ENCODE measurements at regions not wholly inside any gene's neighbourhood (a gene's known extent, or its start where the extent isn't known, plus 50 kb on each side); places are given as distances from the start of the nearest gene placed in this dataset.

DNA sequence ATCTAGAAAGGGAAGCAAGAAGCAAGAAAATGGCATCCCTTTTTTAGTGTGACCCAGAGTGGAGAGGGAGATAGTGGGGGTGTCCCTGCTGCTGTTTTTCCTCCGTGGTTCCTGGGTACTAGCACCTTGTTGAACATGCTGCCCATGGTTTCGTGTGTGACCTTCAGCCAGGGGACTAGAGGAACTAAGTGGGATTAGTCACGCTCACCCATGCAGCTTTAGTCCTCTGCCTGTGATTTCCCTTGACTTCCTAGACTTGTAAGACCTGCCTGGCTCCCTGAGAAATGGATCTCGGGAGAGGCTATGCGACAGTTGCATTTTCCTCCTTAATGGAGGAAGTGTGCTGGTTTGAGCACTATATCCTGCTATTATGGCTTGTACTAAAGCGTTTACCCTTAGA is 471.4 kb downstream of the DCDC2C start:
- H2BK15ac ChIP-seq (ENCODE audit: low read length): no peak overlapping the region
- H2BK120ac ChIP-seq (ENCODE audit: low read depth, low read length): no peak overlapping the region
- H2AFZ ChIP-seq (ENCODE audit: low read length): no peak overlapping the region
- H4K91ac ChIP-seq (ENCODE audit: low read depth, low read length, poor library complexity): no peak overlapping the region
- no peak overlapping the region for H2AK5ac ChIP-seq (ENCODE audit: low read depth, low read length)
- H3K4me3 ChIP-seq (ENCODE audit: low read length in 2 of 2): no peak overlapping the region
- no peaks in the 10 kb centered on the region for H3K36me3 ChIP-seq (replicated peaks in 1 of 2; ENCODE audit: control insufficient read depth in 2 of 2, insufficient read depth in 2 of 2, low read length in 2 of 2)
- H2BK12ac ChIP-seq (ENCODE audit: low read length): no peak overlapping the region
- no peak overlapping the region for H3K4me2 ChIP-seq (ENCODE audit: insufficient read depth, low read length, poor library complexity, severe bottlenecking)
- no peak overlapping the region for H3K9ac ChIP-seq (ENCODE audit: low read depth, low read length, poor library complexity)
- H3K27ac ChIP-seq (replicated peaks; ENCODE audit: low read length): no peak overlapping the region
- WGBS, 2 donors (ENCODE audit: extremely low coverage in 2 of 2, insufficient read length in 2 of 2, insufficient replicate concordance in 1 of 2): no CpG with 5 or more reads among the region's 6 CpGs
- H2BK5ac ChIP-seq (ENCODE audit: low read length): no peak overlapping the region
- H4K8ac ChIP-seq (ENCODE audit: low read depth, low read length): no peak overlapping the region
- H3K18ac ChIP-seq (ENCODE audit: low read length): no peak overlapping the region
- no peak overlapping the region for H3K14ac ChIP-seq (ENCODE audit: low read length)
- no peak for DNase-seq (ENCODE audit: low spot score)
- H3K27me3 ChIP-seq (ENCODE audit: control insufficient read depth in 3 of 3, insufficient read depth in 3 of 3, low read depth in 1 of 3, low read length in 3 of 3): no peaks in the 10 kb centered on the region
- peaks cover 0 to 16% of the 10 kb centered on the region in 2 donors for H3K9me3 ChIP-seq (replicated peaks in 1 of 2; ENCODE audit: control insufficient read depth in 2 of 2, insufficient read depth in 1 of 2, low read depth in 1 of 2, low read length in 2 of 2)
- no peak overlapping the region for H3K4ac ChIP-seq (ENCODE audit: low read length)
- H3K23ac ChIP-seq (ENCODE audit: low read depth, low read length, poor library complexity): no peak overlapping the region
- no peaks in the 10 kb centered on the region for H3K79me1 ChIP-seq (ENCODE audit: low read depth, low read length)
- no peaks in the 10 kb centered on the region for H3K4me1 ChIP-seq (ENCODE audit: control insufficient read depth in 2 of 2, insufficient read depth in 1 of 2, low read depth in 1 of 2, low read length in 2 of 2)

DNA sequence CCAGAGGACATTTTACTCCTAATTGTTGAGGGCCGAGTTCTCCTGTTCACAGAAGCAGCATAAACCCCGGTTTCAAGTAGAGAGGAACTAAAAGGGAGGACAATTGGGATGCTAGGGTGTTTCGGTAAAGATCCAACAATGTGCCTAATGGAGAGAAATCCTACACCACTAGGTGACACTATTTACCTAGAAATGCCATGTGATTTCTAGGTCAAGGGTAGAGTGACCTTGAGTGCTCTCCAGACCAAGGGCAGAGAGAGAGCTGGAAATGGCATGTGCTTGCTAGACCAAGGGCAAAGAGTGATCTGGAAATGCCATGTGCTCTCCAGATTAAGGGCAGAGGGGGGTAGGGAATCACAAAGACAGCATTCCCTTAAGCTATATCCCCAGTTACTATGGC is 472.0 kb downstream of the DCDC2C start:
- Histone ChIP-seq H4K91ac (ENCODE audit: low read depth, low read length, poor library complexity) (no peak overlapping the region), H2AK5ac (ENCODE audit: low read depth, low read length) (no peak overlapping the region), H3K9me3 (replicated peaks in 1 of 2; ENCODE audit: control insufficient read depth in 2 of 2, insufficient read depth in 1 of 2, low read depth in 1 of 2, low read length in 2 of 2) (peaks cover 0 to 17% of the 10 kb centered on the region in 2 donors), H3K27ac (replicated peaks; ENCODE audit: low read length) (no peak overlapping the region), H2AFZ (ENCODE audit: low read length) (no peak overlapping the region), H3K4me2 (ENCODE audit: insufficient read depth, low read length, poor library complexity, severe bottlenecking) (no peak overlapping the region), H2BK5ac (ENCODE audit: low read length) (no peak overlapping the region), H3K9ac (ENCODE audit: low read depth, low read length, poor library complexity) (no peak overlapping the region), H2BK120ac (ENCODE audit: low read depth, low read length) (no peak overlapping the region), H2BK15ac (ENCODE audit: low read length) (no peak overlapping the region), H3K4ac (ENCODE audit: low read length) (no peak overlapping the region), H2BK12ac (ENCODE audit: low read length) (no peak overlapping the region), H3K14ac (ENCODE audit: low read length) (no peak overlapping the region), H3K4me3 (ENCODE audit: low read length in 2 of 2) (no peak overlapping the region), H3K18ac (ENCODE audit: low read length) (no peak overlapping the region), H3K4me1 (ENCODE audit: control insufficient read depth in 2 of 2, insufficient read depth in 1 of 2, low read depth in 1 of 2, low read length in 2 of 2) (no peaks in the 10 kb centered on the region), H3K79me1 (ENCODE audit: low read depth, low read length) (no peaks in the 10 kb centered on the region), H4K8ac (ENCODE audit: low read depth, low read length) (no peak overlapping the region), H3K36me3 (replicated peaks in 1 of 2; ENCODE audit: control insufficient read depth in 2 of 2, insufficient read depth in 2 of 2, low read length in 2 of 2) (no peaks in the 10 kb centered on the region), H3K23ac (ENCODE audit: low read depth, low read length, poor library complexity) (no peak overlapping the region), H3K27me3 (ENCODE audit: control insufficient read depth in 3 of 3, insufficient read depth in 3 of 3, low read depth in 1 of 3, low read length in 3 of 3) (no peaks in the 10 kb centered on the region)
- WGBS, 2 donors (ENCODE audit: extremely low coverage in 2 of 2, insufficient read length in 2 of 2, insufficient replicate concordance in 1 of 2): no CpG with 5 or more reads among the region's 3 CpGs
- DNase-seq (ENCODE audit: low spot score): no peak

DNA sequence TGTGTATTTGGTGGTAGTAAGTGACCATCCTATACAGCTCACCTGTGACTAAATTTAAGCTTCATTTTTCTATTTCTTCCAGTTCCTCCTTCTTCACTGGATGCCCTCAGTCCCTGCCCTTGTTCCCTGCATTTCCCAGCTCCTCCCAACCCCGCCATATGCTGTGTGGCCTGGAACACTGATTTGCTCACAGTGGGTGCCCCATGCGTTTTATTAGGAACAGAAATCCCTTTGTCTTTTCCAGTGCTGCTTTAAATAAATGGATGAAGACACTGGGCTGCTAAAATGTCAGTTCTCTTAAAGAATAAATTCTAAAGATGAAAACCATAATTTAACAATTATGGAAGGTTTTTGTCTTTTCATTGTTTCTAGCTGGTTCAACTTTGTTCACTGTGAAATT is 477.3 kb downstream of the DCDC2C start:
- H2BK5ac ChIP-seq (ENCODE audit: low read length): no peak overlapping the region

DNA sequence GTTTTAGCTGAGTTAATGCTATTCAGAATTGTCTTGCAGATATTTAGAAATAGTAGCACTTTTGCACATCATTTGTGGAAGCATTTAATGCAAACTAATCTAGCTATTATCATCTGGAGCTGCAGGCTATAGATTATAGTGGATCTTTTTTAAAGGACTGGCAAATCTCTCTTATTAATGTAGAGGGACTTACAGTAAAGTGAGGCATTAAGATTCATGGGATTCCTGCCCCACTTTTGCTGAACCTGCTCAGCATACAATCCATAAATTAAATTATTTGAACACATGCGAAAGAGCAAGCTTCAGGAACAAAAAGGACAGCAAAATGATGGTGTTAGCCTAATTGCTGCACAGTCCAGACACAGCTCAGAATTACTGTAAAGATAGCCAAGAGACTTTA is 477.7 kb downstream of the DCDC2C start:
- H3K79me1 ChIP-seq (ENCODE audit: low read depth, low read length): no peaks in the 10 kb centered on the region
- H2AK5ac ChIP-seq (ENCODE audit: low read depth, low read length): no peak overlapping the region
- H3K27ac ChIP-seq (replicated peaks; ENCODE audit: low read length): no peak overlapping the region
- H4K8ac ChIP-seq (ENCODE audit: low read depth, low read length): no peak overlapping the region
- no peaks in the 10 kb centered on the region for H3K4me1 ChIP-seq (ENCODE audit: control insufficient read depth in 2 of 2, insufficient read depth in 1 of 2, low read depth in 1 of 2, low read length in 2 of 2)
- no peak overlapping the region for H3K23ac ChIP-seq (ENCODE audit: low read depth, low read length, poor library complexity)
- no peak overlapping the region for H2BK15ac ChIP-seq (ENCODE audit: low read length)
- no CpG with 5 or more reads among the region's 1 CpG for WGBS, 2 donors (ENCODE audit: extremely low coverage in 2 of 2, insufficient read length in 2 of 2, insufficient replicate concordance in 1 of 2)
- H3K9me3 ChIP-seq (replicated peaks in 1 of 2; ENCODE audit: control insufficient read depth in 2 of 2, insufficient read depth in 1 of 2, low read depth in 1 of 2, low read length in 2 of 2): peaks cover 0 to 3% of the 10 kb centered on the region in 2 donors
- no peak overlapping the region for H2BK5ac ChIP-seq (ENCODE audit: low read length)
- DNase-seq (ENCODE audit: low spot score): no peak
- H3K9ac ChIP-seq (ENCODE audit: low read depth, low read length, poor library complexity): no peak overlapping the region
- no peak overlapping the region for H3K18ac ChIP-seq (ENCODE audit: low read length)
- no peaks in the 10 kb centered on the region for H3K27me3 ChIP-seq (ENCODE audit: control insufficient read depth in 3 of 3, insufficient read depth in 3 of 3, low read depth in 1 of 3, low read length in 3 of 3)
- no peak overlapping the region for H2AFZ ChIP-seq (ENCODE audit: low read length)
- no peak overlapping the region for H4K91ac ChIP-seq (ENCODE audit: low read depth, low read length, poor library complexity)
- no peak overlapping the region for H2BK12ac ChIP-seq (ENCODE audit: low read length)
- H3K14ac ChIP-seq (ENCODE audit: low read length): no peak overlapping the region
- H3K36me3 ChIP-seq (replicated peaks in 1 of 2; ENCODE audit: control insufficient read depth in 2 of 2, insufficient read depth in 2 of 2, low read length in 2 of 2): no peaks in the 10 kb centered on the region
- H3K4me2 ChIP-seq (ENCODE audit: insufficient read depth, low read length, poor library complexity, severe bottlenecking): no peak overlapping the region
- no peak overlapping the region for H2BK120ac ChIP-seq (ENCODE audit: low read depth, low read length)
- no peak overlapping the region for H3K4me3 ChIP-seq (ENCODE audit: low read length in 2 of 2)
- H3K4ac ChIP-seq (ENCODE audit: low read length): no peak overlapping the region

More for the DNA sequence above, 477.3 kb downstream of the DCDC2C start:
- WGBS, 2 donors (ENCODE audit: extremely low coverage in 2 of 2, insufficient read length in 2 of 2, insufficient replicate concordance in 1 of 2): no CpG with 5 or more reads among the region's 2 CpGs
- H3K4me3 ChIP-seq (ENCODE audit: low read length in 2 of 2): no peak overlapping the region
- H4K91ac ChIP-seq (ENCODE audit: low read depth, low read length, poor library complexity): no peak overlapping the region
- H3K23ac ChIP-seq (ENCODE audit: low read depth, low read length, poor library complexity): no peak overlapping the region
- H2AK5ac ChIP-seq (ENCODE audit: low read depth, low read length): no peak overlapping the region
- H3K9me3 ChIP-seq (replicated peaks in 1 of 2; ENCODE audit: control insufficient read depth in 2 of 2, insufficient read depth in 1 of 2, low read depth in 1 of 2, low read length in 2 of 2): peaks cover 0 to 8% of the 10 kb centered on the region in 2 donors
- H3K27me3 ChIP-seq (ENCODE audit: control insufficient read depth in 3 of 3, insufficient read depth in 3 of 3, low read depth in 1 of 3, low read length in 3 of 3): no peaks in the 10 kb centered on the region
- no peak overlapping the region for H3K9ac ChIP-seq (ENCODE audit: low read depth, low read length, poor library complexity)
- H3K18ac ChIP-seq (ENCODE audit: low read length): no peak overlapping the region
- no peak overlapping the region for H3K4ac ChIP-seq (ENCODE audit: low read length)
- no peaks in the 10 kb centered on the region for H3K36me3 ChIP-seq (replicated peaks in 1 of 2; ENCODE audit: control insufficient read depth in 2 of 2, insufficient read depth in 2 of 2, low read length in 2 of 2)
- H3K4me1 ChIP-seq (ENCODE audit: control insufficient read depth in 2 of 2, insufficient read depth in 1 of 2, low read depth in 1 of 2, low read length in 2 of 2): no peaks in the 10 kb centered on the region
- H2AFZ ChIP-seq (ENCODE audit: low read length): no peak overlapping the region
- H2BK120ac ChIP-seq (ENCODE audit: low read depth, low read length): no peak overlapping the region
- DNase-seq (ENCODE audit: low spot score): no peak
- no peak overlapping the region for H2BK15ac ChIP-seq (ENCODE audit: low read length)
- H3K27ac ChIP-seq (replicated peaks; ENCODE audit: low read length): no peak overlapping the region
- no peak overlapping the region for H3K14ac ChIP-seq (ENCODE audit: low read length)
- H3K79me1 ChIP-seq (ENCODE audit: low read depth, low read length): no peaks in the 10 kb centered on the region
- peak overlapping the region; percentile 94 for H2BK12ac ChIP-seq (ENCODE audit: low read length)
- no peak overlapping the region for H4K8ac ChIP-seq (ENCODE audit: low read depth, low read length)
- H3K4me2 ChIP-seq (ENCODE audit: insufficient read depth, low read length, poor library complexity, severe bottlenecking): no peak overlapping the region
